ENCODE measurements at regions not wholly inside any gene's neighbourhood (a gene's known extent, or its start where the extent isn't known, plus 50 kb on each side); places are given as distances from the start of the nearest gene placed in this dataset.

- TF ChIP-seq, protein P1, sequence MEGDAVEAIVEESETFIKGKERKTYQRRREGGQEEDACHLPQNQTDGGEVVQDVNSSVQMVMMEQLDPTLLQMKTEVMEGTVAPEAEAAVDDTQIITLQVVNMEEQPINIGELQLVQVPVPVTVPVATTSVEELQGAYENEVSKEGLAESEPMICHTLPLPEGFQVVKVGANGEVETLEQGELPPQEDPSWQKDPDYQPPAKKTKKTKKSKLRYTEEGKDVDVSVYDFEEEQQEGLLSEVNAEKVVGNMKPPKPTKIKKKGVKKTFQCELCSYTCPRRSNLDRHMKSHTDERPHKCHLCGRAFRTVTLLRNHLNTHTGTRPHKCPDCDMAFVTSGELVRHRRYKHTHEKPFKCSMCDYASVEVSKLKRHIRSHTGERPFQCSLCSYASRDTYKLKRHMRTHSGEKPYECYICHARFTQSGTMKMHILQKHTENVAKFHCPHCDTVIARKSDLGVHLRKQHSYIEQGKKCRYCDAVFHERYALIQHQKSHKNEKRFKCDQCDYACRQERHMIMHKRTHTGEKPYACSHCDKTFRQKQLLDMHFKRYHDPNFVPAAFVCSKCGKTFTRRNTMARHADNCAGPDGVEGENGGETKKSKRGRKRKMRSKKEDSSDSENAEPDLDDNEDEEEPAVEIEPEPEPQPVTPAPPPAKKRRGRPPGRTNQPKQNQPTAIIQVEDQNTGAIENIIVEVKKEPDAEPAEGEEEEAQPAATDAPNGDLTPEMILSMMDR (optimal IDR thresholded peaks at IDR 0.05 in 1 of 3, IDR thresholded peaks at IDR 0.05 in 1 of 3, conservative IDR thresholded peaks at IDR 0.05 in 1 of 3; ENCODE audit: extremely low read depth in 1 of 3, insufficient read depth in 2 of 3, low read length in 3 of 3), result no peak
- TF ChIP-seq EZH2 (IDR thresholded peaks at IDR 0.05; ENCODE audit: low read length), result no peak
- FAIRE-seq, result no peak
- H3K9me3 ChIP-seq (ENCODE audit: control insufficient read depth, low read depth, low read length), result no peaks in the 10 kb centered on the region
- no peaks in the 10 kb centered on the region for H4K20me1 ChIP-seq (ENCODE audit: control insufficient read depth, extremely low read depth, insufficient read depth, low read length)
- dilution Hi-C loops (cut with MboI; ENCODE audit: extremely low pct_ligation_motif_present, low sequenced_read_pairs), result no loop called here
- H2AFZ ChIP-seq (ENCODE audit: control insufficient read depth, low read length), result no peak overlapping the region
- DNase-seq (ENCODE audit: low read depth, low spot score), result no peak
- no peaks in the 10 kb centered on the region for H3K79me2 ChIP-seq (ENCODE audit: control insufficient read depth, insufficient read depth, low read length)
- H3K9me1 ChIP-seq (ENCODE audit: control insufficient read depth, extremely low read depth, insufficient read depth, low read length), result no peaks in the 10 kb centered on the region
- H3K4me1 ChIP-seq (ENCODE audit: control insufficient read depth, extremely low read depth, insufficient read depth, low read length), result no peaks in the 10 kb centered on the region
- H3K27me3 ChIP-seq (ENCODE audit: control insufficient read depth, extremely low read depth, insufficient read depth, low read length), result no peaks in the 10 kb centered on the region
- H3K9ac ChIP-seq (ENCODE audit: control insufficient read depth, extremely low read depth, insufficient read depth, low read length), result no peak overlapping the region
- H3K36me3 ChIP-seq (ENCODE audit: control insufficient read depth in 2 of 2, extremely low read depth in 1 of 2, insufficient read depth in 2 of 2, low read length in 2 of 2), result no peaks in the 10 kb centered on the region
- H3K27ac ChIP-seq (ENCODE audit: control insufficient read depth, insufficient read depth, low read length), result no peak overlapping the region
- H3K4me2 ChIP-seq (ENCODE audit: control insufficient read depth, extremely low read depth, insufficient read depth, low read depth, low read length), result no peak overlapping the region
- no peak overlapping the region for H3K4me3 ChIP-seq (ENCODE audit: control insufficient read depth in 2 of 3, extremely low read depth in 1 of 3, insufficient read depth in 2 of 3, low read depth in 1 of 3, low read length in 3 of 3)
Measured at GRCh38 chr3:166697495-166697894, 682.6 kb downstream of the ZBBX start.

DNA sequence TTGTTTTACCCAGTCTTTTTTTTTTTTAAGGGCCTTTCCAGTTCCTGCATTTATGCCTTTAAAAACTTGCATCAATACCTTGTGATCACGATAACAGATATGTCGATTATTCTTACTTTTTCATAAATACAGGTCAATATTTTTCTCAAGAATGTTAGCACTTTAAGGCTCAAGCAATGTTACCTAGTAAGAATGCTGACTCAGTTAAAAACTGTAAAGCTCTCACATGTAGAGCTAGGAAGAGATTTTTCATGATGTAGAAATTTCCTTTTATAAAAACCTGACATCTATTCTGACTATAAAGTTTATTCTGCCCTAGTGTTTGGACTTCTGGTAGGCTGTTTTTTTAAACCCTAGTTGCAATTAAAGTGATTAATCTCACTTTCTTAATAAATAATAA is 684.0 kb downstream of the ZBBX start:
- H2AFZ ChIP-seq (ENCODE audit: control insufficient read depth, low read length), result no peak overlapping the region
- no peaks in the 10 kb centered on the region for H3K79me2 ChIP-seq (ENCODE audit: control insufficient read depth, insufficient read depth, low read length)
- TF ChIP-seq, protein P1 (optimal IDR thresholded peaks at IDR 0.05 in 1 of 3, IDR thresholded peaks at IDR 0.05 in 1 of 3, conservative IDR thresholded peaks at IDR 0.05 in 1 of 3; ENCODE audit: extremely low read depth in 1 of 3, insufficient read depth in 2 of 3, low read length in 3 of 3), result no peak
- TF ChIP-seq EZH2 (IDR thresholded peaks at IDR 0.05; ENCODE audit: low read length), result no peak
- H4K20me1 ChIP-seq (ENCODE audit: control insufficient read depth, extremely low read depth, insufficient read depth, low read length), result no peaks in the 10 kb centered on the region
- H3K4me3 ChIP-seq (ENCODE audit: control insufficient read depth in 2 of 3, extremely low read depth in 1 of 3, insufficient read depth in 2 of 3, low read depth in 1 of 3, low read length in 3 of 3), result no peak overlapping the region
- H3K9me3 ChIP-seq (ENCODE audit: control insufficient read depth, low read depth, low read length), result no peaks in the 10 kb centered on the region
- H3K27me3 ChIP-seq (ENCODE audit: control insufficient read depth, extremely low read depth, insufficient read depth, low read length), result no peaks in the 10 kb centered on the region
- H3K36me3 ChIP-seq (ENCODE audit: control insufficient read depth in 2 of 2, extremely low read depth in 1 of 2, insufficient read depth in 2 of 2, low read length in 2 of 2), result no peaks in the 10 kb centered on the region
- no peak overlapping the region for H3K27ac ChIP-seq (ENCODE audit: control insufficient read depth, insufficient read depth, low read length)
- no peaks in the 10 kb centered on the region for H3K4me1 ChIP-seq (ENCODE audit: control insufficient read depth, extremely low read depth, insufficient read depth, low read length)
- H3K9ac ChIP-seq (ENCODE audit: control insufficient read depth, extremely low read depth, insufficient read depth, low read length), result no peak overlapping the region
- DNase-seq (ENCODE audit: low read depth, low spot score) (no peak), FAIRE-seq (no peak)
- H3K9me1 ChIP-seq (ENCODE audit: control insufficient read depth, extremely low read depth, insufficient read depth, low read length), result no peaks in the 10 kb centered on the region
- dilution Hi-C loops (cut with MboI; ENCODE audit: extremely low pct_ligation_motif_present, low sequenced_read_pairs), result no loop called here
- no peak overlapping the region for H3K4me2 ChIP-seq (ENCODE audit: control insufficient read depth, extremely low read depth, insufficient read depth, low read depth, low read length)

All from keratinocyte (primary cell).